HG03521 (cell line): ENCODE measurements at regions not wholly inside any gene's neighbourhood (a gene's known extent, or its start where the extent isn't known, plus 50 kb on each side); places are given as distances from the start of the nearest gene placed in this dataset.
"Not testable (repeated sequence)": the region's sequence is repeated elsewhere in the genome, so short reads cannot be mapped to it uniquely, and the experiment has no call there.

Experiments
- ATAC-seq: cut with Tn5 transposase; IDR thresholded peaks from one replicate; pipeline ENCODE4 v1.9.1; 2021; ENCODE audit warnings: mild to moderate bottlenecking, moderate library complexity; ENCODE audit not compliant: unreplicated experiment

- not testable (repeated sequence) for ATAC-seq
Observed at GRCh38 chr1:104135036-104135435, 385.3 kb downstream of the AMY1C start.

DNA sequence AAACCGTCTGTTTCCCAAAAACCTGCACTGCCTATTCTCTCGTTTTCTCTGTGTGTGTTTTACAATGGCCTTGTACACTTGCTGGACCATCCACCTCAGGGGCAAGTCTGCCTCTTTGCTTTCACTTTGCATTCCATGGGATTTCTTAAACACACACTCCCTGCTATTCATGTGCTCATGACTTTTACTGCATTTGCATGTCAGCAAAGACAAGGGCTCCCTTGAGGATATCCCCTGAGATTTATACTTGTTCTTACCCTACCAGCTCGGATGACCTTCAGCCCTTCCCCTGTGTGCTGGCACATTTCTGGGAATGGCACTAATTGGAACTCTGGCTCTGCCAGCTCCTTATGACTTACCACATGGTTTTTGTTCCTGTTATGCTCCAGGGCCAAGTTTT lies 386.9 kb downstream of the AMY1C start:
- ATAC-seq: no peak

DNA sequence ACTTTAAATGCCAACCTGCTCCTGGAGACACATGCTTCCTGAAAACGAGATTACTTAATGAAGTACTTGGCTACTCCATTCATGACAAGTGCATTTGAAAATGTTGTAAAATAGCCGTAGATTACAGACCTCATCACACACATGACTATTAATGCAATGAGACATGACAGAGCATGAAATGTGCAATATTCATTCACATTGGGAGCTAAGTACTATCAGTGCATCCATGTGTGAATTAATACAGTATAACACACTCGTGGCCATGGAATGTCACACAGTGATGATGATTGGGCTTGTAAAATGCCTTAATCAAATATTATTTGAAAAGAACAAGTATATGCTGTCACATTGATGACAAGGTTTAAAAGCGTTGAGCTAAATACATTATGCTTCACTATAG lies 407.0 kb downstream of the AMY1C start:
- ATAC-seq: no peak

GRCh38 chr1:104163912-104164476 lies 414.3 kb downstream of the AMY1C start:
- ATAC-seq: no peak

GRCh38 chr1:104172243-104172681 lies 422.6 kb downstream of the AMY1C start:
- no peak for ATAC-seq

GRCh38 chr1:104182251-104182650 lies 432.6 kb downstream of the AMY1C start:
- ATAC-seq: no peak

DNA sequence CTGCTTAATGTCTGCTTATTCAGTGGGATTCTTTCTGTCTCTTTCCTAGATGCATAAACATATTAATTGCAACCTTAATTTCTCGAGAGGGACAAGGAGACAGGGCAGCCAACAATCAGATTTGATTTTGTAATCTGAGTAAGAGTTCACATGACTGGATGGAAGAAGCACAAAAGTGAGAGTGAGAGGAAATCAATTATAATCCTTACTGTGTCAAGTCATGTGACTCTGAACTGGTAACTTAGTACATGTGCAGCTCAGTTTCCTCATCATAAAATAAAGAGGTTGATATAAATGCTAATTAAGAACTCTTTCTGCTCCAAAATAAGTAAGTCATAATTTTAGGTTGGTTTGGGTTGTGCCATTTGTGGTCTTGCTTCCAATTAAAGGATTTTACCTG lies 439.5 kb downstream of the AMY1C start:
- no peak for ATAC-seq

GRCh38 chr1:104190821-104191220 lies 441.1 kb downstream of the AMY1C start:
- ATAC-seq: no peak

GRCh38 chr1:104195395-104195794 lies 445.7 kb downstream of the AMY1C start:
- no peak for ATAC-seq

GRCh38 chr1:104196136-104196535 lies 446.4 kb downstream of the AMY1C start:
- ATAC-seq: no peak

GRCh38 chr1:104197516-104197915 lies 447.8 kb downstream of the AMY1C start:
- ATAC-seq: no peak

- no peak for ATAC-seq
Observed at GRCh38 chr1:104212239-104212638, 462.5 kb downstream of the AMY1C start.

DNA sequence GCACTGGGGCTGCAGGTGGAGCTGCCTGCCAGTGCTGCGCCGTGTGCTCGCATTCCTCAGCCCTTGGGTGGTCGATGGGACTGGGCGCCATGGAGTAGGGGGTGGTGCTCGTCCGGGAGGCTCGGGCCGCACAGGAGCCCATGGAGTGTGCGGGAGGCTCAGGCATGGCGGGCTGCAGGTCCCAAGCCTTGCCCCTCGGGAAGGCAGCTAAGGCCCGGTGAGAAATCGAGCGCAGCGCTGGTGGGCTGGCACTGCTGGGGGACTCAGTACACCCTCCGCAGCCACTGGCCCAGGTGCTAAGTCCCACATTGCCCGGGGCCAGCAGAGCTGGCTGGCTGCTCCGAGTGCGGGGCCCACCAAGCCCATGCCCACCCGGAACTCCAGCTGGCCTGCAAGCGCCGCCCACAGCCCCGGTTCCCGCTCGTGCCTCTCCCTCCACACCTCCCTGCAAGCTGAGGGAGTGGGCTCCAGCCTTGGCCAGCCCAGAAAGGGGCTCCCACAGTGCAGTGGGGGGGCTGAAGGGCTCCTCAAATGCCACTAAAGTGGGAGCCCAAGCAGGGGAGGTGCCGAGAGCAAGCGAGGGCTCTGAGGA lies 467.8 kb downstream of the AMY1C start:
- ATAC-seq: not testable (repeated sequence)

GRCh38 chr1:104229860-104230259 lies 480.2 kb downstream of the AMY1C start:
- ATAC-seq: no peak

DNA sequence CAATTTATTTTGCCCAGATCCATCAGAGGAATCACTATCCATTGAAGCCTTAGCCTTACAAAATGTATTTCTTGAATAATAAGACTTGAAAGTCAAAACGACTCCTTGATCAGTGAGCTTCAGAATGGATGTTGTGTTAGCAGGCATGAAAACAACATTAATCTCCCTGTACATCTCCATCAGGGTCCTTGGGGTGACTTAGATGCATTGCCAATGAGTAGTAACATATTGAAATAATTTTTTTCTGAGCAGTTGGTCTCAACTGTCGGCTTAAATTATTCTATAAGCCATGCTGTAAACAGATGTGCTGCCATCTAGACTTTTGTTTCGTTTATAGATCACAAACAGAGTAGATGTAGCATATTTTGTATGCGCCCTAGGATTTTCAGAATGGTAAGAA lies 482.0 kb downstream of the AMY1C start:
- no peak for ATAC-seq

GRCh38 chr1:104235141-104235540 lies 485.4 kb downstream of the AMY1C start:
- no peak for ATAC-seq

DNA sequence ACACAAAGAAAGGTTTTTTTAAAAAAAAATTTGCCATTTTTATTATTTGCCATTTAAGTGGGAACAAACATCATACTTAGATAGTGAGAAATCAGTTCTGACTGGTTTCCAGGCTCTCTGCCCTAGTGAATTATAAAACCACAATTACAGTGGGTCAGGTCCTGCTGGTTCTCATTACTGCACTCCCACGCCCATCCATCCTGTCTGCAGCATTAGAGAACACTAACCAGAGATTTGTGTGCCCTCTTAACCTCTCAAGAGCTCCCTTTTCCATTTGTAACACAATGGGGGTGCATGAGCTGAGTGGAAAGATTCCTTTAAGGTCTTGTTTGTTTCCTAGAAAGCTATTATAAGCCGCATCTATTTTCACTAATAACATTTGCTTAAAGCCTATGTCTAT lies 489.3 kb downstream of the AMY1C start:
- no peak for ATAC-seq

DNA sequence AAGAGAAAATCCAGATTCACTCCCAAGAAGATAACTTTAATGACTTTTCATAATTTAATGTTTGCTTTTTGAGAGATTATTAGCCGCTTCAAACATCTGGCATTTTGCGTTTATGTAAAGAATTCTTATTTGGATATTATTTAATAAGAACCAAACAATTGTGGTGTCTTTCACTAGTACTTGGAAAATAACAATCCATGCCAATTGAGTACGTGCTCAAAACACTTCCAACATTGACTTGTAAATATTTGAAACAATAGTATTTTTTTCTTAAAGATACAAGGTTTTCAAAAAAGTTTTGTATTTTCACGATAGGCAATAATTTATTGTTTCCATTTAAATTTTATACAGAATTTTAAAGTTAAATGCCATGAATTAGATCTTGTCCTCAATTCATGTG lies 498.7 kb downstream of the AMY1C start:
- no peak for ATAC-seq

- no peak for ATAC-seq
Observed at GRCh38 chr1:104259481-104259880, 509.8 kb downstream of the AMY1C start.

DNA sequence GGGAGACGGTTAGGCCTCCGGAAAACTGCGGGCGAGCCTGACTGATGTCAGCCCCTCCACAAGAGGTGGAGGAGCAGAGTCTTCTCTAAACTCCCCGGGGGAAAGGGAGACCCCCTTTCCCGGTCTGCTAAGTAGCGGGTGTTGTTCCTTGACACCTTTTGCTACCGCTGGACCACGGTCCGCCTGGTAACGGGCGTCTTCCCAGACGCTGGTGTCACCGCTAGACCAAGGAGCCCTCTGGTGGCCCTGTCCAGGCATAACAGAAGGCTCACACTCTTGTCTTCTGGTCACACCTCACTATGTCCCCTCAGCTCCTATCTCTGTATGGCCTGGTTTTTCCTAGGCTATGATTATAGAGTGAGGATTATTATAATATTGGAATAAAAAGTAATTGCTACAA lies 513.4 kb downstream of the AMY1C start:
- ATAC-seq: not testable (repeated sequence)

DNA sequence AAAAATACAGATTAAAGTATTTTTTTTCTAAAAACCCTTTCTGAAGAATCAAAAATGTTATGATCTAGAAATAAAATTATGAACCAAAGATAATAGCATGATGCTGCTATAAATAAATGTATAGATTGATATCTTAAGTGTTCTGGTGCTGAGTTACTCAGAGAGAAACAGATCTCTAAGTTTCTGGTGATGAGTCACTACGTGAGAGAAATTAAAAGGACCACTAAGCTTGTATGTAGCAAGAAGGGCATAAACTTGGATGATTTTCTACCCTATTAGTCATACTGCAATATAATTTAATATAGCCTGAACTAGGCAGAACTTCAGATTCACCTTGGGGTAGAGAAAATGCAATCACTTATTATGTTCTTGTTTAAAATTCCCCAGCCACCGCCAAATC lies 514.8 kb downstream of the AMY1C start:
- no peak for ATAC-seq

DNA sequence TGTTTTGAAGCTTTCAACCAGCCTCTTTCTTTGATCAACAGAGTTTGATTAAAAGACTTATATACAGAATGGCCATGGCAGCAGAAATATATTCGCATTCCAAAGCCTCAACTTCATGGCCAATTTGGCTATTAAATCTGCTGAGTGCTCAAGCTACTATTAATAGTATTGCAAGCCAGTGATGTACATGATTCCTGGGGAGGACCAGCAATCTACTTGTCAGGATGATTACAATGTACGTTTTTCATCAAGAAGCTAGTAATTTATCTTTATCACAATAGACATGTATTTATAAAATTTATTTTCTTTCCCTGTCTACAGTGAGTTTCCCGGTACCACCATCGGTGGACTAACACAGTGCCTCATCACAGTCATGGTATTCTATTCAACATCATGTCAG lies 515.5 kb downstream of the AMY1C start:
- ATAC-seq: no peak

- ATAC-seq: peak; percentile 54
Observed at GRCh38 chr1:104266612-104267011, 516.9 kb downstream of the AMY1C start.
